Fibroblast of skin of scalp (primary cell): ENCODE measurements at regions not wholly inside any gene's neighbourhood (a gene's known extent, or its start where the extent isn't known, plus 50 kb on each side); places are given as distances from the start of the nearest gene placed in this dataset.

ENCODE experiments used
- DNase-seq: peaks from one replicate; pipeline ENCODE4 v3.0.0-alpha.2; 2013

DNA sequence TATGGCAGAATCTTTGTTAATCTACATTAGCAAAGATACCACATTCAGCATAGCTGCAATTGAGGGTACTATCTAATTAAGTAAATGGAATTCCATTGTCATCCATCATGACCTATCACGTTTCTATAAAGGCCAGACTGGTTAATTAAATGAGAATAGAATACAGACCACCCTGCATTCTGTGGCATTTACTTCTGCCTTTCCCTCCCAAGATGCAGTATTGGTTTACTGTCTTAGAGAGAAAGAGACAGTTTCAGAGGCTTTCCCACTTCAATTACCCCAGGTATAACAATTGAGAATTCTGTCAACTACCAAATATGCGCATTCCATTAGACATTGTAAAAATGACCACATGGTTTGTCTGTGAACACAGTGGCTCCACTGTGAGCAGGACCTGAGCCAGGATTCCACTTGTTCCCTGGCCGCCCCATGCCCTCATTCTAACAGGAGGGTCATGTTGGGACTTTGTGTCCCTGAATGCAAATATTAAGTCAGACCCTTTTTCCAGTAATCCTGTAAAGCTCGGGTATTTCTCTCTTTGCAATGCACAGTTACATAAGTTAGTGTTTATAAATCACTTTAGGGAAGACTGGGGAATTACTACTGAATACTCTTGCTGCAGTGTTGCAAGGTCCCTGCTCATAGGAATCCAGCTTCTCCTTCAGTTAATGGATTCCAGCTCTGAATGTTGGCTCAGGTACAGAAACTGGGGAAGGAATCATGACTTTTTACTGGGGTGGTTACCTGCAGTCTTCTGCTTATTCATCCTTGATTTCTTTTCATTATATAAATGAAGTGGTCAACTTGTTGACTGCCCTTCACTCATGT, 261.0 kb downstream of the PDGFC start:
- DNase-seq: peak; percentile 7

DNA sequence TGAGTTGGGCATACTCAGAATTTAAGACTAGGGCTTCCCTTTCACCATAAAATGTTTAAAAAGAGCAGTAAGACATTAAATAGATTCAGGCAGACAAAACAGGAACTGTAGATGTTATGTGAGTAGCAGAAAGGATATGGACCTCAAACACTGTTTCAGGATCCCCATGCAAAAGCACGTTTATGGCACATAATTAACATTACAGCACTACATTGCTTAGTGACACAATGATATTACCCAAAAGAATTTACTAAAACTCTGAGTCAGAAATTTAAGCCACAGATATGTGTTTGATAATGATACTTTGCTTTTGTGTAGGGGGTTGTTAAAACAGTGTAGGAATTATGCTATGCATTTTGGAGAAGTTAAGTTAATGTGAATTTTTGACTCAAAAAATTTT, 266.3 kb downstream of the PDGFC start:
- DNase-seq: peak; percentile 82

- no peak for DNase-seq
Observed at GRCh38 chr4:156695163-156695562, 276.4 kb downstream of the PDGFC start.

DNA sequence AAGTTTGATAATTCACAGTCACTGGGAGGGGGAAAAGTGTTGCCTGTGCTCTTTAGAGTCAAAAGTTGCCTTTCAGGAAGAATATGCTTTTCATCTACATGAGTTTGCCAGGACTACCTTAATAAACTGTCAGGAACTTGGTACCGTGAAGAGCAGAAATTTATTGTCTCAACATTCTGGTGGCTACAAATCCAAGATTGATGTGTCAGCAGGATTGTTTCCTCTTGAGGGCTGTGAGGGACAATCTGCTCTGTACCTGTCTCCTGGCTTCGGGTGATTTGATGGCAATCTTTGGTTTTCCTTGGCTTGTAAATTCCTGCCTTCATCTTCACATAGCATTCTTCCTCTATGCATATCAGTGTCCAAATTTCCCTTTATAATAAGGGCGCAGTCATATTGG, 277.2 kb downstream of the PDGFC start:
- DNase-seq: no peak

DNA sequence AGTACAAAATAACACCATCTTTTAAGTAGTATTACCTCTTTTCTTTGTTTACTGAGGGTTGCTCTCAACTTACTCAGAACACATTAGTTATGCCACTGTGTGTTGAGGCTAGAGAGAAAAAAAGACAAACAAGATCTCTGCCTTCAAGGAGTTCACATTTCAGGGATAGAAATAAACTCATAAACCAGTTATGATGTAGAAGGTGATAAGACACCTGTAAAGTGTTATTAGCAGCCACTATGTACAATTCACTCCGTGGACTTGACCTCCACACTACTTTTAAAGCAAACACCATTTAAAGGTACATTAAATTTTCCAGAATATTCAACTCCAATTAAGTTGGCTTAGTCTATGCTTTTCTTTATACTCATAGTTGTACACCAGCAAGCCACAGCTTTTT, 278.0 kb downstream of the PDGFC start:
- no peak for DNase-seq

- DNase-seq: no peak
Observed at GRCh38 chr4:156692016-156692415, 279.6 kb downstream of the PDGFC start.

DNA sequence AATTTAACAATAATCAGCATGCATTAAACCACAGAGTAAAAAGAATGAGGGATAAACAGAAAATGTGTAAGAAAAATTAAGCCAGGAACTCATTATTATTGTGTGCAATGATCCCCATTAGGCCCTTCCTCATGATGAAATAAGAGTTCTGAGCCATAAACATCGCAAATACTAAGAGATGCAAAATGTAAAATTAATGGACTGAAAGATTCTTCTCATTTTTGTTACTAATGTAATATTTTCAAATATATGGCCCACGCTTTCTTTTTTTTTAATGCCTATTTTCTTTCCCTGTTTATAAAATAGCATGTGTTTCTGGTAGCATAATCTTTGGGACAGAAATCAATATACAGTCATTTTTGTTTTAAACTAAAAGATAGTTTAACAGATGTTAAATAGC, 281.0 kb downstream of the PDGFC start:
- no peak for DNase-seq

GRCh38 chr4:156686120-156686519, 285.5 kb downstream of the PDGFC start:
- DNase-seq: peak; percentile 97

- no peak for DNase-seq
Observed at GRCh38 chr4:156685308-156685707, 286.3 kb downstream of the PDGFC start.

GRCh38 chr4:156677656-156678055, 293.9 kb downstream of the PDGFC start:
- DNase-seq: no peak

- DNase-seq: peak; percentile 43
Observed at GRCh38 chr4:156677131-156677531, 294.5 kb downstream of the PDGFC start.

GRCh38 chr4:156676116-156676851, 295.3 kb downstream of the PDGFC start:
- DNase-seq: no peak

DNA sequence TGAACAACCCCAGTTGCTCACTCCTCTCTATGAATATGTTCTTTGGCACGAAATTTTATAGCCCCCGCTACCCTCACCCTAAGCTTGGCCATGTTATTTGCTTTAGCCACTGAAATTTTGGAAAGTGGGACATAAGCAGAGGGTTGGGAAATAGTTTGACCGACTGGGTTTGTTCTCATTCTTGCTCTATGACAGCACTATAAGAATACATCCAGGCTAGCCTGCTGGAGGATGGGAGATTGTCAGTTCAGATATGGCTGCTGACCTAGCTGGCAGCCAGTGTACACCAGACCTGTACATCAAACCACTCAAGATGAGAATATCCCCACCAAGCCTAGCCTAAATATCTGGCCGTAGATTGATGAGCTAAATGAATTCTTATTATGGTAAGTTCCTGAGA, 298.1 kb downstream of the PDGFC start:
- DNase-seq: no peak

- peak; percentile 47 for DNase-seq
Observed at GRCh38 chr4:156672492-156673305, 298.9 kb downstream of the PDGFC start.

DNA sequence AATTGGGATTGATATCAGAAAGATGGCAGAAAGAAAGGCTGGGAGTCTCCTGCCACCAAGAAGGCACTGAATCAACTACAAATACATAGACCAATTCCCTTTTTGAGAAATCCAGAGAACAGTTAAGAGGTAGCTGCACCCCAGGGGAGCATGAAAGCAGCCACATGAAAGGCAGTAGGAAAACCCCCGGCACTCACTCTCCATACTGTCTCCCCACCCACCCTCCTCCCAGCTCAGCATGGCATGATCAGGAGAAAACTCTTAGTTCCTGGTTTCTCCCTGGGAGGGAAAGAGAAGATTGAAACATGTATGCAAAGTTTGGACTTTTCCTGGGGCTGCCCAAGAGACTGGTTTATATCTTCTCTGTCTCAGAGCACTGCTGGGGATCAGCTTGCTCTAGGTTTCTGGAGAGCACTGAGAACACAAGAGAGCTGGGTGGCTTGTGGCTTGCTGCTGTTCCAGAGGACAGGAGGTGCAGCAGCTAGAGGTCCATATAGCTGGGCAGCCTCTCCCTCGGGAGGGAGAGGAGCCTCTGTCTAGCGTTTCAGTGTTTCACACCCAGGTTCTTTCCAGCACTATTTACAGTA, 305.7 kb downstream of the PDGFC start:
- DNase-seq: no peak

GRCh38 chr4:156663663-156664062, 307.9 kb downstream of the PDGFC start:
- DNase-seq: no peak

DNA sequence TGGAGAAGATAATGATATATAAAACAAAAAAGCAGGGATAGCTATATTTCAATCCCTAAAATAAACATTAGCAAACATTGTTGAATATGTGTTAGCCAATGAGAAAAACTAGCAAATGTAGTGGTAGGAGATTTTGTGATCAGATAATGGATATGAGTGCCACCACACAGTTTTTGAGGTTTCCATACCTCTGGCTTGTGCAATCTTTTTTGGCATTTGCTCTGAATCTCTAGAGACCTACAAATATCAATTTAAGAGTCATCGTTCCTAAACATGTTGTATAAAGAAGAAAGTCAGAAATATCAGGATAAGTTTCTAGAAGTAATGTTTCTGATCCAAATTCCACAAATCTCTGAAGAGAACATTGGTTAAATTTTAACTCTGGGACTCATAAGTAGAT, 308.7 kb downstream of the PDGFC start:
- peak; percentile 35 for DNase-seq

- no peak for DNase-seq
Observed at GRCh38 chr4:156661555-156661954, 310.0 kb downstream of the PDGFC start.

DNA sequence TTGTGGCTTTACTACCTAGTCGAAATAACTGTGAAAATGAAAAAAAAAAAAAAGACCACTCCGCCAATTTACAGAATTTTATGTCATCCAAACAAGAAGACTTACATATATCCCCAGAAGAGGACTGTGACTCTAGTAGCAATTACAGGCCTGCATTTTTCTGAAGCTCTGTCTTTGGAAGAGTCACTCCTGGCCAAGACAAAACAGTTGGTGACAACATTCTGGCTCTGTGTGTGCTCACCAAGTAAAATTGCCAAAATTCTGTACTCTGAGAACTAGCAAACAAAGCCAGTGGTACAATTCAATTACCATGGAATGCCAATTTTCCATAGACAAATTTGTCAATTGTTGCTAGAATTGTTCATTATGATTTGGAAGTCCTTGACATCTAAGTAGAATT, 311.1 kb downstream of the PDGFC start:
- no peak for DNase-seq

GRCh38 chr4:156659983-156660382, 311.6 kb downstream of the PDGFC start:
- no peak for DNase-seq

DNA sequence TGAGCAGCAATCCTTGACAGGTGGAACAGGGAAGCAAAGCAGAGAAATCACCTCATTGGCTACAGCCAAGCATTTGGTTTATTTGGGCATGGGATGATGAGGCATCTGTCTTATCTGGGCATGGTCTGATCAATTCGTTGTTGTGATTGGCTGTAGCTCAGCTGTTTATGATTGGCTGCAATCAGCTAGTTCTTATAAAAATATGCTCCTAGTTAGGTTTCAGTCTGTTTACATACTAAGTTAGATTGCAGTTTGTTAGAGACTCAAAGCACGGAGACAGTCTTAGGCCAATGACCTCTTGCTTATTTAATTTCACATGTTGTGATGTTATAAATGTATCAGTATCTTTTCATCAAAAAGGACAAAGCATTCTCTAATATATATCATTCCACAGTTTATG, 312.0 kb downstream of the PDGFC start:
- no peak for DNase-seq

- peak; percentile 39 for DNase-seq
Observed at GRCh38 chr4:156656896-156657295, 314.7 kb downstream of the PDGFC start.

DNA sequence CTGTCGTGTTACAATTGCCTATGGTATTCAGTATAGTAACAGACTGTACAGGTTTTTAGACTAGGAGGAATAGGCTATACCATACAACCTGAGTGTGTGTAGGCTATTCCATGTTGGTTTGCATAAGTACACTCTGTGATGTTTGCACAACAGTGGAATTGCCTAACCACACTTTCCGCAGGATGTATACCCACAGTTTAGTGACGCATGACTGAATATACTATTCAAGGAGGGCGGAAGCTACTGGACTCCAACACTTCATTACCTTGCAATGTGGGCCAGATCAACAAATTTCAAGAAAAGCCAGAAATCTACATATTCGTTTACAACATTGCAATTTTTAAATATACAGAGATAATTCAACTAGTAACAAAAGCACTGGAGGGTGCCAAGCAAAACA, 317.2 kb downstream of the PDGFC start:
- DNase-seq: no peak
